ENCODE measurements at regions not wholly inside any gene's neighbourhood (a gene's known extent, or its start where the extent isn't known, plus 50 kb on each side); places are given as distances from the start of the nearest gene placed in this dataset.

DNA sequence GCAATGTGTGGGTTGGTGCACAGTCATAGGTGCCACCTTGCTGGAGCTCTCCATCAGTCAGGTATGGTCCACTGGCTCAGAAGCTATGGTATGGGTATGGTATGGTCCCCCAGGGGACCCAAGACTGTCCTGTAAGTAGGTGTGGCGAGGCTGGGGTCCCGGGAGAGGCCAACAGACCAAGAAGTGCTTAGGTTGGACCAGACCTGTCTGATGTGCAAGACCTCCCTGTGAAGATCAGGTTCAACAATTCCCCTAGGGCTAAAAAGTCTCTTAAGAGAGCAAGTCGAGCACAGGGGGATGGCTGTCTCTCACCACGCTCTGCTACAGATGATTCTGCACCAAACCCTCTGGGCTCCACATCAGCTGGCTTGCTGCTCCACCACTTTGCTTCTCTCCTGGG, 1145.0 kb downstream of the RPA4 start:
- Mint-ChIP-seq H3K27me3 (ENCODE audit: low read depth, poor library complexity) (peaks cover 3% of the 10 kb centered on the region), H3K9me3 (peaks cover 22% of the 10 kb centered on the region)
- TF ChIP-seq, protein P1, sequence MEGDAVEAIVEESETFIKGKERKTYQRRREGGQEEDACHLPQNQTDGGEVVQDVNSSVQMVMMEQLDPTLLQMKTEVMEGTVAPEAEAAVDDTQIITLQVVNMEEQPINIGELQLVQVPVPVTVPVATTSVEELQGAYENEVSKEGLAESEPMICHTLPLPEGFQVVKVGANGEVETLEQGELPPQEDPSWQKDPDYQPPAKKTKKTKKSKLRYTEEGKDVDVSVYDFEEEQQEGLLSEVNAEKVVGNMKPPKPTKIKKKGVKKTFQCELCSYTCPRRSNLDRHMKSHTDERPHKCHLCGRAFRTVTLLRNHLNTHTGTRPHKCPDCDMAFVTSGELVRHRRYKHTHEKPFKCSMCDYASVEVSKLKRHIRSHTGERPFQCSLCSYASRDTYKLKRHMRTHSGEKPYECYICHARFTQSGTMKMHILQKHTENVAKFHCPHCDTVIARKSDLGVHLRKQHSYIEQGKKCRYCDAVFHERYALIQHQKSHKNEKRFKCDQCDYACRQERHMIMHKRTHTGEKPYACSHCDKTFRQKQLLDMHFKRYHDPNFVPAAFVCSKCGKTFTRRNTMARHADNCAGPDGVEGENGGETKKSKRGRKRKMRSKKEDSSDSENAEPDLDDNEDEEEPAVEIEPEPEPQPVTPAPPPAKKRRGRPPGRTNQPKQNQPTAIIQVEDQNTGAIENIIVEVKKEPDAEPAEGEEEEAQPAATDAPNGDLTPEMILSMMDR (IDR thresholded peaks at IDR 0.05) = no peak

DNA sequence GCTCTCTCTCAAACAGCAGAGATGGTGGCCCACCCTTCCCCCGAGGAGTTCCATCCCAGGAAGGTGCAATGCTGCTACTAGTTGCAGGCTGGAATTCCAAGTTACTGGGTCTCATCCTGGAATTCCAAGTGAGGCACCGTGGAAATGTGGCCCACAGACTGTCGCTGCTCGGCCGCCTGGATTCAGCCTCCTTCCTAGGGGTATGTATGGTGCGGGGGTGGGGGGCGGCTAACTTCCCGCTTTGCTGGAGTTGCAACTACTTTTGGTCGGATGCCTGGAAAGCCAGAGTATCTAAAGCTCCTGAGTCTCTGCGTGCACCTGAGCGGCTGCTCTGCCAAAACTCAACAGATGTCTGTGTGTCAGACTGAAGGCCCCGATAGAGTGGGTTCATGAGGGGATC, 1146.2 kb downstream of the RPA4 start:
- H3K27me3 Mint-ChIP-seq (ENCODE audit: low read depth, poor library complexity) = peaks cover 3% of the 10 kb centered on the region
- H3K9me3 Mint-ChIP-seq = peaks cover 21% of the 10 kb centered on the region
- no peaks in the 10 kb centered on the region for H3K4me1 Mint-ChIP-seq
- no peak for DNase-seq
- no peaks in the 10 kb centered on the region for H3K36me3 Mint-ChIP-seq (ENCODE audit: low read depth)
- TF ChIP-seq, protein P1 (IDR thresholded peaks at IDR 0.05) = no peak
- no peak overlapping the region for H3K4me3 Mint-ChIP-seq
- H3K27ac Mint-ChIP-seq = no peak overlapping the region

More for the DNA sequence above, 1145.0 kb downstream of the RPA4 start:
- Mint-ChIP-seq H3K4me1 (no peaks in the 10 kb centered on the region), H3K36me3 (ENCODE audit: low read depth) (no peaks in the 10 kb centered on the region), H3K27ac (no peak overlapping the region), H3K4me3 (no peak overlapping the region)
- no peak for DNase-seq

DNA sequence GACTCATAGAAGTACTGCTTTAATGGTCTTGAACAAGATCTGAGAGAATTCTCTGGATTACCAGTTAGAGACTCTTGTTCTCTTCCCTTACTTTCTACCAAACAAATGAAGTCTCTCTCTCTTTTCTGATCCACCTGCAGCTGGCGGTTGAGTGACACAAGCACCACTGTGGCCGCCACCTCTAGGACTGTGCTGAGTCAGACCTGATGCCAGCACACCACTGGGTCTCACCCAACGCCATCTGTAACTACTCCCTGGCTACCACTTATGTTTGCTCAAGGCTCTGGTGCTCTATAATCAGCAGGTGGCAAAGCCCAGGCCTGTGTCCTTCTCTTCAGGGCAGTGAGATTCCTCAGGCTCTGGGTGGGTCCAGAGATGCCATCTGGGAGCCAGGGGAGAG, 1173.5 kb downstream of the RPA4 start:
- Mint-ChIP-seq H3K27me3 (ENCODE audit: low read depth, poor library complexity) (peaks cover 3% of the 10 kb centered on the region), H3K36me3 (ENCODE audit: low read depth) (peaks cover 11% of the 10 kb centered on the region), H3K27ac (peak overlapping the region; percentile 68), H3K4me3 (no peak overlapping the region), H3K9me3 (peaks cover 38% of the 10 kb centered on the region), H3K4me1 (no peaks in the 10 kb centered on the region)
- TF ChIP-seq, protein P1 (IDR thresholded peaks at IDR 0.05) = no peak
- DNase-seq = no peak

DNA sequence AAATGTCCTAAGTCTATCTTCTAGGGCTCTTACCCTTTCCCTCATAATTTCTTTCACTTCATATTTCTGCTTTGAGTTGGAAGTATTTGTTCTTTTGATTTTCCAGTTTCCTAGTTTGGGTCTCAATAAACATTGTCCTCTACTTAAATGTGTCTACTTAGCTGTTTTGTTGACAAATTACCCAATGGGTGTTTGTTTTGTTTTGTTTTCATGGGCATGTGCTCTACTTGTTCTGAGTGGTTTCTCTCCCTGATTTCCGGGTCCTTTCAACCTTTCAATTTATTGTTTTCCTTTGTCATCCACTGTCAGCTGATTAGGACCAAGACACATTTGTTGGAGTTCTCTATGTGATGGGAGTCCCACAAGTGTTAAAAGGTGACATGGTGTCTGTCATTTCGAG, 1181.4 kb downstream of the RPA4 start:
- peaks cover 52% of the 10 kb centered on the region for H3K4me1 Mint-ChIP-seq
- peak overlapping the region; percentile 44 for H3K27ac Mint-ChIP-seq
- no peaks in the 10 kb centered on the region for H3K27me3 Mint-ChIP-seq (ENCODE audit: low read depth, poor library complexity)
- H3K36me3 Mint-ChIP-seq (ENCODE audit: low read depth) = peaks cover 3% of the 10 kb centered on the region
- TF ChIP-seq, protein P1 (IDR thresholded peaks at IDR 0.05) = no peak
- DNase-seq = no peak
- H3K9me3 Mint-ChIP-seq = peaks cover 3% of the 10 kb centered on the region
- H3K4me3 Mint-ChIP-seq = no peak overlapping the region

DNA sequence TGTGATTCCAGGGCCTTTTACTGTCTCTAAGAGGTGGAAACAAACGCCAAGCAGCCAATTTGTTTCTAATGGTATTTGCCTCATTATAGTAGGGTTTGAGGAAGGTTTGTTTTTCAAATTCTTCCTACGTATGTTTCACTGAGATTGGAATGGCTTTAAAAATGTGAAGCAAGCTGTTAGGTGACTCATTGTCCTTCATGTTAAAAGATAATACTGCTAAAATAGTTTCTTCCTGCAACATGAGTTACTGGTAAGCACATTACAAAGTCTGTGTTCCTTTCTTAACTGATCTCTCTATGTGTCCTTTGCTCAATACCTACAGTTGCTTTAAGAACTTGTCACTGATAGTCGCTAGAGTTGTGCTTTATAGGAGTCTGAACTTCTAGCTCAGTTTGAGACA, 1183.9 kb downstream of the RPA4 start:
- TF ChIP-seq, protein P1 (IDR thresholded peaks at IDR 0.05) = no peak
- Mint-ChIP-seq H3K36me3 (ENCODE audit: low read depth) (peaks cover 3% of the 10 kb centered on the region), H3K27ac (peak overlapping the region; percentile 94), H3K27me3 (ENCODE audit: low read depth, poor library complexity) (no peaks in the 10 kb centered on the region), H3K9me3 (peaks cover 3% of the 10 kb centered on the region), H3K4me1 (peaks cover 70% of the 10 kb centered on the region), H3K4me3 (peak overlapping the region; percentile 46)
- no peak for DNase-seq

DNA sequence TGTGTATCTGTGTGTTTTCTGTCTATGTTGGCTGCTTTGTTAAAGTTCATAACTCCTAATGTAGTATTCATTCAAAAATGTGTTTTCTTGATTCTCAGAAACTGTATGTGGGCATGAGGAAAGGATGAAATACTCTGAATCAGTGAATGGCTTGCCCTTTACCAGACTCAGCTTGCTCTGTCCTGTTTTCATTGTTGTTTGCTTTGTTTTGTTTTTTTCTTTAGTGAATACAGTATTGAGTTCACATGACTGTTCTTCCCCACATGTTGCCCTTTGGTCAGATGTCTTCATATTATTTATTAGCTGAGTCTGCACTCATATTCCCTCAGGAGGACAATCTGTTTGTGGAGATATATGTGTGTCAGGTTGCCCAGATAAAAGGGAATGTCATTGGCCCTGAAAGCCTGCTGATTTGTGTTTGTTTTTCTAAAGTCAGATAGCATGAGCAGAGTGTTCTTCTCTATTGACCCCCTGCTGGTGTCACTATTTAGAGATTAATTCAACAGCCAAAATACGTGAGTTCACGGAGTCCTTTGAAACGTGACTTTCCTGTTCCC, 1184.4 kb downstream of the RPA4 start:
- Mint-ChIP-seq H3K36me3 (ENCODE audit: low read depth) (peaks cover 3% of the 10 kb centered on the region), H3K4me3 (peak overlapping the region; percentile 46), H3K27me3 (ENCODE audit: low read depth, poor library complexity) (no peaks in the 10 kb centered on the region), H3K4me1 (peaks cover 70% of the 10 kb centered on the region), H3K9me3 (peaks cover 3% of the 10 kb centered on the region), H3K27ac (peak overlapping the region; percentile 94)
- peak; percentile 6 for DNase-seq
- TF ChIP-seq, protein P1 (IDR thresholded peaks at IDR 0.05) = no peak

Data from nephron progenitor cell (in vitro differentiated cells).